Activated naive CD4-positive, alpha-beta T cell treated with anti-CD3 and anti-CD28 coated beads for 36 hours (primary cell): ENCODE measurements at regions not wholly inside any gene's neighbourhood (a gene's known extent, or its start where the extent isn't known, plus 50 kb on each side); places are given as distances from the start of the nearest gene placed in this dataset.

Source experiments
- CTCF ChIA-PET: fragments of 350-600 bp; sonication (Branson Sonifier 250); formaldehyde crosslinking; loops from one replicate; lab custom pipeline; 2021; ENCODE audit warnings: antibody characterized with exemption; lab: Charles Lee
- DNase-seq: peaks from one replicate; pipeline ENCODE4 v3.0.0-alpha.2; 2020
- H3K27ac Mint-ChIP-seq: one replicate; pipeline ENCODE4 v1.8.0; 2021; ENCODE audit warnings: mild to moderate bottlenecking, mixed read lengths
- H3K27me3 Mint-ChIP-seq: one replicate; pipeline ENCODE4 v1.8.0; 2021; ENCODE audit warnings: low read depth, mixed read lengths
- H3K36me3 Mint-ChIP-seq: one replicate; pipeline ENCODE4 v1.8.0; 2021; ENCODE audit warnings: low read depth, mixed read lengths
- H3K4me1 Mint-ChIP-seq: one replicate; pipeline ENCODE4 v1.8.0; 2021; ENCODE audit warnings: low read depth, mixed read lengths
- H3K4me3 Mint-ChIP-seq: one replicate; pipeline ENCODE4 v1.8.0; 2021; ENCODE audit warnings: mild to moderate bottlenecking, moderate library complexity, mixed read lengths
- H3K9me3 Mint-ChIP-seq: one replicate; pipeline ENCODE4 v1.8.0; 2021; ENCODE audit warnings: mixed read lengths
- intact Hi-C: fragments of 100-400 bp; cut with micrococcal nuclease; formaldehyde crosslinking; loops from one replicate; pipeline ENCODE4 v1.15.1; 2023

- intact Hi-C loops: no loop called here
- Mint-ChIP-seq H3K9me3 (no peaks in the 10 kb centered on the region), H3K4me3 (no peak overlapping the region), H3K36me3 (no peaks in the 10 kb centered on the region), H3K4me1 (peaks cover 4% of the 10 kb centered on the region), H3K27ac (no peak overlapping the region), H3K27me3 (no peaks in the 10 kb centered on the region)
- DNase-seq: no peak
- CTCF ChIA-PET: interaction anchor here (0.6 kb wide), 1 partner anchor 59 kb away, joined by 3 read pairs; no protein-coding TSS in a partner anchor
Observed at GRCh38 chr12:25719505-25719904, 166.4 kb upstream of the LMNTD1 start.

- Mint-ChIP-seq H3K4me3 (no peak overlapping the region), H3K27me3 (no peaks in the 10 kb centered on the region), H3K9me3 (no peaks in the 10 kb centered on the region), H3K36me3 (no peaks in the 10 kb centered on the region), H3K4me1 (no peaks in the 10 kb centered on the region), H3K27ac (no peak overlapping the region)
- CTCF ChIA-PET: no interaction called here
- DNase-seq: no peak
- intact Hi-C loops: no loop called here
Observed at GRCh38 chr12:25723336-25723735, 170.3 kb upstream of the LMNTD1 start.

GRCh38 chr12:25723921-25724491 is 170.9 kb upstream of the LMNTD1 start:
- CTCF ChIA-PET: no interaction called here
- DNase-seq: no peak
- intact Hi-C loops: no loop called here
- Mint-ChIP-seq H3K27ac (no peak overlapping the region), H3K4me1 (no peaks in the 10 kb centered on the region), H3K9me3 (no peaks in the 10 kb centered on the region), H3K27me3 (no peaks in the 10 kb centered on the region), H3K36me3 (no peaks in the 10 kb centered on the region), H3K4me3 (no peak overlapping the region)

GRCh38 chr12:25725470-25725869 is 172.4 kb upstream of the LMNTD1 start:
- no peaks in the 10 kb centered on the region for H3K27me3 Mint-ChIP-seq
- no peaks in the 10 kb centered on the region for H3K36me3 Mint-ChIP-seq
- CTCF ChIA-PET: no interaction called here
- H3K4me3 Mint-ChIP-seq: no peak overlapping the region
- DNase-seq: no peak
- intact Hi-C loops: no loop called here
- H3K9me3 Mint-ChIP-seq: no peaks in the 10 kb centered on the region
- H3K4me1 Mint-ChIP-seq: no peaks in the 10 kb centered on the region
- H3K27ac Mint-ChIP-seq: no peak overlapping the region

- H3K27me3 Mint-ChIP-seq: no peaks in the 10 kb centered on the region
- no peaks in the 10 kb centered on the region for H3K4me1 Mint-ChIP-seq
- no peak overlapping the region for H3K4me3 Mint-ChIP-seq
- no peak overlapping the region for H3K27ac Mint-ChIP-seq
- no peaks in the 10 kb centered on the region for H3K36me3 Mint-ChIP-seq
- DNase-seq: no peak
- intact Hi-C loops: no loop called here
- CTCF ChIA-PET: no interaction called here
- no peaks in the 10 kb centered on the region for H3K9me3 Mint-ChIP-seq
Observed at GRCh38 chr12:25725931-25726330, 172.8 kb upstream of the LMNTD1 start.

- H3K4me1 Mint-ChIP-seq: no peaks in the 10 kb centered on the region
- no peaks in the 10 kb centered on the region for H3K36me3 Mint-ChIP-seq
- DNase-seq: no peak
- no peak overlapping the region for H3K4me3 Mint-ChIP-seq
- intact Hi-C loops: no loop called here
- no peaks in the 10 kb centered on the region for H3K9me3 Mint-ChIP-seq
- CTCF ChIA-PET: no interaction called here
- no peak overlapping the region for H3K27ac Mint-ChIP-seq
- H3K27me3 Mint-ChIP-seq: no peaks in the 10 kb centered on the region
Observed at GRCh38 chr12:25728056-25728595, 175.0 kb upstream of the LMNTD1 start.

- no peak overlapping the region for H3K27ac Mint-ChIP-seq
- CTCF ChIA-PET: no interaction called here
Observed at GRCh38 chr12:25730489-25731349, 177.6 kb upstream of the LMNTD1 start.

DNA sequence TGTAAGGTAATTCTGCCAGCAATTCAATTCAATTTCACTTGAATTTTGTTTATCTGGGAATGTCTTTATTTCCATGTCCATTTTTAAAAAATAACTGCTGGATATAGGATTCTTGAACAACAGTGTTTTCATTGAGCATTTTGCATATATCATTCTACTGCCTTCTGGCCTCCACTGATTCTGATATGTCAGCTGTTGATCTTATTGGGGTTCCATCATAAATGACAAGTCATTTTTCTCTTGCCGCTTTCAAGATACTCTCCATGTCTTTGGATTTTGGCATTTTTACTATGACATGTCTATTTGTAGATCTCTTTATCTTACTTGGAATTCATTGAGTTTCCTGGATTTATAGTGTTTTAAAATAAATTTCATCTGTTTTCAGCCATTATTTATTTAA is 180.5 kb upstream of the LMNTD1 start:
- DNase-seq: no peak
- H3K36me3 Mint-ChIP-seq: no peaks in the 10 kb centered on the region
- no peaks in the 10 kb centered on the region for H3K4me1 Mint-ChIP-seq
- H3K27ac Mint-ChIP-seq: no peak overlapping the region
- no peak overlapping the region for H3K4me3 Mint-ChIP-seq
- H3K9me3 Mint-ChIP-seq: peaks cover 3% of the 10 kb centered on the region
- peaks cover 2% of the 10 kb centered on the region for H3K27me3 Mint-ChIP-seq
- intact Hi-C loops: no loop called here
- CTCF ChIA-PET: no interaction called here

More at GRCh38 chr12:25730489-25731349, 177.6 kb upstream of the LMNTD1 start:
- Mint-ChIP-seq H3K4me3 (no peak overlapping the region), H3K36me3 (no peaks in the 10 kb centered on the region), H3K27me3 (no peaks in the 10 kb centered on the region), H3K9me3 (no peaks in the 10 kb centered on the region), H3K4me1 (no peaks in the 10 kb centered on the region)
- no peak for DNase-seq
- intact Hi-C loops: no loop called here

DNA sequence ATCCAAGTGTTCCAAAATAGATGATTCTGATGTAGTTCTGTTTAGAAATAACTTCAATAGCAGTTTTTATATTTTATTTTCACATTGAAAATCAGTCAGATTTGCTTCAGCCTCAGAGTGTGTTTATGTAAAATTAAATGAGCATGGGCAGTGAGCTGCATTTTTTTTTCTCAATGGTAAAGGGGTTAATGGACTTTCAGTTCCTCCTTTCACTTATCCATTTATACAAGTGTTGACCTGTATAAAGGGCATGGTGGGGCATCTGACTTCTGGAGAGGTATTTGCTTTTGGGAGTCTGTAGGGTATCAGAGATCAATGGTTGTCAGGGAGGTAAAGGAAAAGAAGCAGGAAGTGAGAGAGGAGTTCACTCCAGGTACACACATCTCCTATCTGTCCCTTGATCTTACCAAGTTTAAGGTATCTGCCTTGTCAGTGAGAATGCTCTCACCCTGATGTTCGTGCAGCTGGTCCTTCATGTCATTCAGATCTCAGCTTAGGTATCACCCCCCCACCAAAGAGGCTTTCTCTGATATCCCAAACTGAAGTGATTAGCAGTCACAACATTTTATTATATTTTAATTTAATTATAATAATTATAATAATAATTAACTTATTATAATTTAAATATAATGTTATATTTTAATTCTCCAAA is 181.6 kb upstream of the LMNTD1 start:
- no peaks in the 10 kb centered on the region for H3K4me1 Mint-ChIP-seq
- no peaks in the 10 kb centered on the region for H3K36me3 Mint-ChIP-seq
- H3K27ac Mint-ChIP-seq: no peak overlapping the region
- CTCF ChIA-PET: no interaction called here
- DNase-seq: no peak
- H3K27me3 Mint-ChIP-seq: peaks cover 2% of the 10 kb centered on the region
- H3K9me3 Mint-ChIP-seq: peaks cover 3% of the 10 kb centered on the region
- no peak overlapping the region for H3K4me3 Mint-ChIP-seq
- intact Hi-C loops: no loop called here

DNA sequence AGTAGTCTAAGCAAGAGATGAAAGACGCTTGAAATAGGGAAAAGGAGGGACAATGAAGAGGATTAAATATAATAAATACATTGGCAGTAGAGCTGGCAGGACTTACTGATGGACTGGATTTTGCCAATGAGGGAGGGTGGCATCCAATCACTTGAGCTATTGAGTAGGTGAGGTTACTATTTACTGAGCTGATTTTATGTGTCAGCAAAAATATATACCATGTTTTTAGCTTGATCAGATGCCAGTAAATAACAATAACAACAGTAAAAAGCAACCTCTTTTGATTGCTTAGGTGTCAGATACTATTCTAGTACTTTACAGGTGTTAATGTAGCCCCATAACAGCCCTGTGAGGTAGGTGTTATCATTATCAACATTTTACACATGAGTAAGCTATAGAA is 187.5 kb upstream of the LMNTD1 start:
- Mint-ChIP-seq H3K4me1 (no peaks in the 10 kb centered on the region), H3K4me3 (no peak overlapping the region), H3K36me3 (no peaks in the 10 kb centered on the region), H3K27me3 (peaks cover 2% of the 10 kb centered on the region), H3K27ac (no peak overlapping the region), H3K9me3 (peaks cover 3% of the 10 kb centered on the region)
- intact Hi-C loops: no loop called here
- no peak for DNase-seq
- CTCF ChIA-PET: no interaction called here

GRCh38 chr12:25741917-25742316 is 188.8 kb upstream of the LMNTD1 start:
- no peak overlapping the region for H3K4me3 Mint-ChIP-seq
- intact Hi-C loops: no loop called here
- CTCF ChIA-PET: interaction anchor here (0.6 kb wide), 1 partner anchor 157 kb away, joined by 3 read pairs; no protein-coding TSS in a partner anchor
- no peaks in the 10 kb centered on the region for H3K27me3 Mint-ChIP-seq
- H3K9me3 Mint-ChIP-seq: peaks cover 3% of the 10 kb centered on the region
- H3K27ac Mint-ChIP-seq: no peak overlapping the region
- H3K36me3 Mint-ChIP-seq: no peaks in the 10 kb centered on the region
- no peaks in the 10 kb centered on the region for H3K4me1 Mint-ChIP-seq
- no peak for DNase-seq

- Mint-ChIP-seq H3K36me3 (no peaks in the 10 kb centered on the region), H3K9me3 (no peaks in the 10 kb centered on the region), H3K27ac (no peak overlapping the region), H3K4me3 (no peak overlapping the region), H3K27me3 (no peaks in the 10 kb centered on the region), H3K4me1 (no peaks in the 10 kb centered on the region)
- intact Hi-C loops: no loop called here
- DNase-seq: no peak
- CTCF ChIA-PET: no interaction called here
Observed at GRCh38 chr12:25743679-25744215, 190.7 kb upstream of the LMNTD1 start.
